ENCODE measurements at regions not wholly inside any gene's neighbourhood (a gene's known extent, or its start where the extent isn't known, plus 50 kb on each side); places are given as distances from the start of the nearest gene placed in this dataset.

GRCh38 chr6:18668994-18669393 lies 281.8 kb downstream of the RNF144B start:
- TF ChIP-seq CTCF (conservative IDR thresholded peaks at IDR 0.05; ENCODE audit: low read depth, low read length) (no peak), MXI1 (IDR thresholded peaks at IDR 0.05; ENCODE audit: borderline replicate concordance, low read depth, low read length) (no peak), MAZ (IDR thresholded peaks at IDR 0.05; ENCODE audit: borderline replicate concordance, low read depth, low read length) (no peak), SMC3 (IDR thresholded peaks at IDR 0.05; ENCODE audit: low read depth, low read length) (no peak), FOS (IDR thresholded peaks at IDR 0.05; ENCODE audit: low read depth, low read length) (no peak), POLR2A (IDR thresholded peaks at IDR 0.05; ENCODE audit: low read depth, low read length) (no peak), USF2 (IDR thresholded peaks at IDR 0.05; ENCODE audit: low read depth, low read length) (no peak), RFX5 (IDR thresholded peaks at IDR 0.05; ENCODE audit: low read depth, low read length) (no peak), RCOR1 (IDR thresholded peaks at IDR 0.05; ENCODE audit: insufficient replicate concordance, low read length) (no peak)

All from IMR-90 (cell line).